ENCODE measurements at regions not wholly inside any gene's neighbourhood (a gene's known extent, or its start where the extent isn't known, plus 50 kb on each side); places are given as distances from the start of the nearest gene placed in this dataset.
"Not testable (repeated sequence)": the region's sequence is repeated elsewhere in the genome, so short reads cannot be mapped to it uniquely, and the experiment has no call there.

GRCh38 chr3:110925798-110926197 lies 145.8 kb upstream of the NECTIN3 start:
- no peak for DNase-seq

- no peak for DNase-seq
Measured at GRCh38 chr3:110928016-110928662, 143.5 kb upstream of the NECTIN3 start.

GRCh38 chr3:110929816-110930215 lies 141.8 kb upstream of the NECTIN3 start:
- DNase-seq: no peak

- DNase-seq: no peak
Measured at GRCh38 chr3:110932567-110932966, 139.0 kb upstream of the NECTIN3 start.

GRCh38 chr3:110933821-110934426 lies 137.7 kb upstream of the NECTIN3 start:
- DNase-seq: no peak

- DNase-seq: no peak
Measured at GRCh38 chr3:110938629-110939028, 133.0 kb upstream of the NECTIN3 start.

- DNase-seq: no peak
Measured at GRCh38 chr3:110940055-110940454, 131.6 kb upstream of the NECTIN3 start.

GRCh38 chr3:110944782-110945181 lies 126.8 kb upstream of the NECTIN3 start:
- DNase-seq: no peak

- DNase-seq: no peak
Measured at GRCh38 chr3:110946810-110947209, 124.8 kb upstream of the NECTIN3 start.

- DNase-seq: not testable (repeated sequence)
Measured at GRCh38 chr3:110949194-110949593, 122.4 kb upstream of the NECTIN3 start.

GRCh38 chr3:110955301-110955880 lies 116.2 kb upstream of the NECTIN3 start:
- no peak for DNase-seq

- DNase-seq: no peak
Measured at GRCh38 chr3:110956081-110956480, 115.5 kb upstream of the NECTIN3 start.

GRCh38 chr3:110957247-110958025 lies 114.2 kb upstream of the NECTIN3 start:
- DNase-seq: no peak

GRCh38 chr3:110958313-110959147 lies 113.1 kb upstream of the NECTIN3 start:
- no peak for DNase-seq

- DNase-seq: no peak
Measured at GRCh38 chr3:110965976-110966375, 105.6 kb upstream of the NECTIN3 start.

GRCh38 chr3:110966966-110967663 lies 104.5 kb upstream of the NECTIN3 start:
- DNase-seq: no peak

- DNase-seq: no peak
Measured at GRCh38 chr3:110968076-110968475, 103.5 kb upstream of the NECTIN3 start.

- DNase-seq: no peak
Measured at GRCh38 chr3:110969229-110970211, 102.1 kb upstream of the NECTIN3 start.

- no peak for DNase-seq
Measured at GRCh38 chr3:110971010-110971601, 100.5 kb upstream of the NECTIN3 start.

GRCh38 chr3:110973263-110973895 lies 98.2 kb upstream of the NECTIN3 start:
- DNase-seq: no peak

Data from NCI-H1930 (cell line).